ENCODE measurements at regions not wholly inside any gene's neighbourhood (a gene's known extent, or its start where the extent isn't known, plus 50 kb on each side); places are given as distances from the start of the nearest gene placed in this dataset.

GRCh38 chr6:141641951-141642350 is 490.8 kb upstream of the GJE1 start:
- TF ChIP-seq CTCF (IDR thresholded peaks at IDR 0.05; ENCODE audit: insufficient read depth, low read depth, low read length, missing control alignments): no peak
- no peak overlapping the region for H3K4me3 ChIP-seq (ENCODE audit: low read length)
- no peak for DNase-seq (ENCODE audit: low read depth)

GRCh38 chr6:141641406-141641805 is 491.3 kb upstream of the GJE1 start:
- no peak for TF ChIP-seq CTCF (IDR thresholded peaks at IDR 0.05; ENCODE audit: insufficient read depth, low read depth, low read length, missing control alignments)
- no peak overlapping the region for H3K4me3 ChIP-seq (ENCODE audit: low read length)
- no peak for DNase-seq (ENCODE audit: low read depth)

GRCh38 chr6:141635621-141636020 is 497.1 kb upstream of the GJE1 start:
- H3K4me3 ChIP-seq (ENCODE audit: low read length): no peak overlapping the region
- no peak for DNase-seq (ENCODE audit: low read depth)
- TF ChIP-seq CTCF (IDR thresholded peaks at IDR 0.05; ENCODE audit: insufficient read depth, low read depth, low read length, missing control alignments): no peak

- H3K4me3 ChIP-seq (ENCODE audit: low read length): no peak overlapping the region
- DNase-seq (ENCODE audit: low read depth): no peak
- TF ChIP-seq CTCF (IDR thresholded peaks at IDR 0.05; ENCODE audit: insufficient read depth, low read depth, low read length, missing control alignments): no peak
These were observed 498.5 kb upstream of the GJE1 start for GRCh38 chr6:141634269-141634668.

GRCh38 chr6:141624301-141624700 is 508.4 kb upstream of the GJE1 start:
- no peak overlapping the region for H3K4me3 ChIP-seq (ENCODE audit: low read length)
- TF ChIP-seq CTCF (IDR thresholded peaks at IDR 0.05; ENCODE audit: insufficient read depth, low read depth, low read length, missing control alignments): no peak
- DNase-seq (ENCODE audit: low read depth): no peak

- TF ChIP-seq CTCF (IDR thresholded peaks at IDR 0.05; ENCODE audit: insufficient read depth, low read depth, low read length, missing control alignments): no peak
- no peak for DNase-seq (ENCODE audit: low read depth)
- H3K4me3 ChIP-seq (ENCODE audit: low read length): no peak overlapping the region
These were observed 514.5 kb upstream of the GJE1 start for GRCh38 chr6:141618180-141618581.

GRCh38 chr6:141610741-141611140 is 522.0 kb upstream of the GJE1 start:
- TF ChIP-seq CTCF (IDR thresholded peaks at IDR 0.05; ENCODE audit: insufficient read depth, low read depth, low read length, missing control alignments): peak; percentile 63
- peak; percentile 59 for DNase-seq (ENCODE audit: low read depth)
- no peak overlapping the region for H3K4me3 ChIP-seq (ENCODE audit: low read length)

All from epithelial cell of esophagus (primary cell).